Adrenal gland (tissue), 9 donors: ENCODE measurements at regions not wholly inside any gene's neighbourhood (a gene's known extent, or its start where the extent isn't known, plus 50 kb on each side); places are given as distances from the start of the nearest gene placed in this dataset.
A peak's percentile ranks its signal among the peaks of the same experiment; 100 is the strongest.

ENCODE experiments used
- DNase-seq, 7 donors: peaks; one replicate each; pipeline ENCODE4 v3.0.0-alpha.2; 2019 to 2020
- H3K27ac ChIP-seq, 5 donors: fragments of 200-600 bp; sonication (generic) in 4 of 5; 1 replicate in 3 of 5; 2 replicates in 2 of 5; pipeline versions ENCODE4 v1.5.1 to v1.8.0; 2016 to 2020; ENCODE audit warnings: mild to moderate bottlenecking in 1 of 5
- H3K27me3 ChIP-seq: fragments of 200-600 bp; 2 replicates; pipeline ENCODE4 v1.8.0; 2021
- H3K36me3 ChIP-seq, 2 donors: fragments of 200-600 bp; replicated peaks in 1 of 2; 1 replicate in 1 of 2; 2 replicates in 1 of 2; pipeline versions ENCODE4 v1.5.1 to v1.8.0; 2018 to 2022
- H3K4me1 ChIP-seq, 2 donors: fragments of 200-600 bp; replicated peaks in 1 of 2; 1 replicate in 1 of 2; 2 replicates in 1 of 2; pipeline versions ENCODE4 v1.5.1 to v1.8.0; 2018 to 2021
- H3K4me3 ChIP-seq, 4 donors: fragments of 200-600 bp; sonication (generic) in 3 of 4; one replicate each; pipeline ENCODE4 v1.5.1; 2016 to 2018
- H3K9me3 ChIP-seq, 3 donors: fragments of 200-600 bp; sonication (generic) in 1 of 3; replicated peaks in 1 of 3; 1 replicate in 2 of 3; 2 replicates in 1 of 3; pipeline versions ENCODE4 v1.5.1 to v1.8.0; 2016 to 2021
- POLR2A ChIP-seq, 2 donors: fragments of 450-650 bp; IDR thresholded peaks; one replicate each; pipeline ENCODE4 v1.6.1; 2017; ENCODE audit warnings: antibody characterized with exemption in 2 of 2, mild to moderate bottlenecking in 2 of 2, moderate library complexity in 1 of 2
- WGBS, 4 donors: extraction: QIAGEN DNeasy Blood & Tissue Kit in 2 of 4; methylation state at CpG; one replicate each; pipeline versions ENCODE4 v1.1.5 to v1.1.7; 2013 to 2017; 5-methylcytosine and 5-hydroxymethylcytosine counted together
- intact Hi-C, 2 donors: fragments of 100-400 bp; cut with DNase I; formaldehyde crosslinking; loops; one replicate each; pipeline versions ENCODE4 v1.14.1 to v1.15.0; 2022 to 2023
- TF ChIP-seq, protein P1 (sequence below), 6 experiments: fragments of 450-650 bp in 4 of 6; fragments of 200-600 bp in 2 of 6; sonication (generic) in 1 of 6; IDR thresholded peaks; 1 replicate in 5 of 6; 2 replicates in 1 of 6; pipeline versions ENCODE4 v1.5.1 to v1.8.0; 2016 to 2021; ENCODE audit warnings: antibody characterized with exemption in 6 of 6, mild to moderate bottlenecking in 2 of 6, moderate library complexity in 1 of 6
- donor health status: healthy with polysubstance abuse.
- donor health status: Bipolar disorder and iron deficiency.
- donor health status: DM: yes; HTN: yes; CAD: no.
- donor health status: DM: no; HTN: no; CAD: no.
- donor health status: DM: no; HTN: no; CAD: no.

DNA sequence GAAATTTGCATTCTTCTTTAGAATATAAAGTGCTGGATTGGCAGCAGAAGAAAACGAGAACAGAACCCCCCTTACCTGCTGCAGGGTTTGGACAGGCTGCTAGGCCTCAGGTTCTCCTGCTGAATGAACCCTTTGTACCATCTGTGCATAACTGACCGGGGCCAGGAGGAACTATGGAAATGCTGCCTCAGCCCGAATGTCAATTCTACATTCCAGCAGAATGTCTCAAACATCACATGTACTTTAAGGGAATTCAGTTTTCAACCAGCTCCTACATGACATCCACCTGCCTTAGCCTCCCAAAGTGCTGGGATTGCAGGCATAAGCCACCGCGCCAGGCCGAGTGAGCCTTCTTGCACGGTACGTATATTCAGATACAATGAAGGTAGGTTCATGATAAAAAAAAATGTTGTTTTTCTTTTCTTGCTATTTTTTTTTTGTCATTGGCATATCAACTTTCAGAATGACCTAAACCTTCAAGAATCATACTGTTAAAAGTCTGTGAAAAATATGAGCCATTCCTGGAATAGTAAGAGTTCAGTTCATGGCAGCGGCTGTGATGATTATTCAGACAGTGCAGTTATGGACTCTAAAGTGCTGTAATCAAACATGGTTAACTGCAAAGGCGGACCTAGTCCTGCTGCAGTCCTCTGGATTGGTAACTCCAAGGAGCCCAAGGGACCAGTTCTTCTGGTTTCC, 84.4 kb upstream of the TNS3 start:
- H3K9me3 ChIP-seq: no peaks in the 10 kb centered on the region
- TF ChIP-seq, protein P1, sequence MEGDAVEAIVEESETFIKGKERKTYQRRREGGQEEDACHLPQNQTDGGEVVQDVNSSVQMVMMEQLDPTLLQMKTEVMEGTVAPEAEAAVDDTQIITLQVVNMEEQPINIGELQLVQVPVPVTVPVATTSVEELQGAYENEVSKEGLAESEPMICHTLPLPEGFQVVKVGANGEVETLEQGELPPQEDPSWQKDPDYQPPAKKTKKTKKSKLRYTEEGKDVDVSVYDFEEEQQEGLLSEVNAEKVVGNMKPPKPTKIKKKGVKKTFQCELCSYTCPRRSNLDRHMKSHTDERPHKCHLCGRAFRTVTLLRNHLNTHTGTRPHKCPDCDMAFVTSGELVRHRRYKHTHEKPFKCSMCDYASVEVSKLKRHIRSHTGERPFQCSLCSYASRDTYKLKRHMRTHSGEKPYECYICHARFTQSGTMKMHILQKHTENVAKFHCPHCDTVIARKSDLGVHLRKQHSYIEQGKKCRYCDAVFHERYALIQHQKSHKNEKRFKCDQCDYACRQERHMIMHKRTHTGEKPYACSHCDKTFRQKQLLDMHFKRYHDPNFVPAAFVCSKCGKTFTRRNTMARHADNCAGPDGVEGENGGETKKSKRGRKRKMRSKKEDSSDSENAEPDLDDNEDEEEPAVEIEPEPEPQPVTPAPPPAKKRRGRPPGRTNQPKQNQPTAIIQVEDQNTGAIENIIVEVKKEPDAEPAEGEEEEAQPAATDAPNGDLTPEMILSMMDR (IDR thresholded peaks at IDR 0.05): no peak
- TF ChIP-seq POLR2A (IDR thresholded peaks at IDR 0.05): no peak
- intact Hi-C loops: no loop called here
- peaks cover 3 to 13% of the 10 kb centered on the region in 2 donors for H3K4me1 ChIP-seq
- WGBS, 4 donors: 86 to 94% (median 90%) methylated on average over 10 of the region's 10 CpGs
- no peaks in the 10 kb centered on the region for H3K36me3 ChIP-seq
- no peaks in the 10 kb centered on the region for H3K27me3 ChIP-seq
- peak in 1 of 7 donors; percentile 13 for DNase-seq
- H3K27ac ChIP-seq: no peak overlapping the region
- no peak overlapping the region for H3K4me3 ChIP-seq

DNA sequence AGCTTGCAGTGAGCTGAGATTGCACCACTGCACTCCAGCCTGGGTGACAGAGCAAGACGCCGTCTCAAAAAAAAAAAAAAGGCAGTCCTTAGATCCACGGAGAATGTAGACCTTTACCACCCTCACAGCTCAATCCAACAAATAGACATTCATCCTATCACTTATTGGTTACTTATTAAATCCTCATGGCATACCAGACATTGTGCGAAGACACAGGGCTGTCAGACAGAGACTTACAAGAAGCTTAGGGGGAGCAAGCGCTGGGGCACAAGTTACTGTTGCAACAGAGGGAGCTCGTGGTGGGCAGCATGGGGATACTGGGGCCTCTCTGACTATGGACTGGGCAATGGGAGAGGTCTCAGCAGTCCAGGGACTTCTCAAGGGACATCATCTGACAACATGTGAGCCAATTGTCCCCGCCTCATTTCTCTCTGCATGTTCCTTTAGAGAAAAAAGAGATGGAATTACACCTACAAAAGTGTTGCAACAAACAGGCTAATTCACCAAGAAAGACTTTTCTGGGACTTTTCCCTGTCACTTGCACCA, 82.8 kb upstream of the TNS3 start:
- no peak overlapping the region for H3K27ac ChIP-seq
- H3K4me1 ChIP-seq: peaks cover 2 to 9% of the 10 kb centered on the region in 2 donors
- no peaks in the 10 kb centered on the region for H3K9me3 ChIP-seq
- no peaks in the 10 kb centered on the region for H3K36me3 ChIP-seq
- H3K27me3 ChIP-seq: no peaks in the 10 kb centered on the region
- TF ChIP-seq, protein P1 (IDR thresholded peaks at IDR 0.05): no peak
- no peak for TF ChIP-seq POLR2A (IDR thresholded peaks at IDR 0.05)
- H3K4me3 ChIP-seq: no peak overlapping the region
- WGBS, 4 donors: 82 to 93% (median 89%) methylated on average over 7 of the region's 7 CpGs
- DNase-seq: no peak
- intact Hi-C loops: no loop called here

DNA sequence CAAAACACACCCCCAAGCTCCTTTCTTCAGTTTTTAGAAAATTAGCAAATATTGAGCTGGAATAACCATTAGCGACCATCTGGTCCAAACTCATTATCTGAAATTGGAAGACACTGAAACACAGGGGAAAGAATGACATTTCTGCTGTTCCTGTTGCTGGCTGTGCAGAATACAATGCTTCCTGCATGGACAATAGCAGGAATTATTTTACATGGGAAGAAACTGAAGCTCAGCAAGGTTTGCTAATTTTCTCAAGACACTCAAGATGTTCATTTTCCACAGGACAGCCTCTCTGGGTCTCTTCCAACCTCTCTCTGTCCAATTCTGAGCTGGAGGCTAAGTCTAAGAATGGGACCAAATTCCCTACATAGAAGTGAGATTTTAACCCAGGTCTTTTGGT, 81.9 kb upstream of the TNS3 start:
- no peak overlapping the region for H3K4me3 ChIP-seq
- TF ChIP-seq, protein P1 (IDR thresholded peaks at IDR 0.05): no peak
- no peak for TF ChIP-seq POLR2A (IDR thresholded peaks at IDR 0.05)
- no peak for DNase-seq

DNA sequence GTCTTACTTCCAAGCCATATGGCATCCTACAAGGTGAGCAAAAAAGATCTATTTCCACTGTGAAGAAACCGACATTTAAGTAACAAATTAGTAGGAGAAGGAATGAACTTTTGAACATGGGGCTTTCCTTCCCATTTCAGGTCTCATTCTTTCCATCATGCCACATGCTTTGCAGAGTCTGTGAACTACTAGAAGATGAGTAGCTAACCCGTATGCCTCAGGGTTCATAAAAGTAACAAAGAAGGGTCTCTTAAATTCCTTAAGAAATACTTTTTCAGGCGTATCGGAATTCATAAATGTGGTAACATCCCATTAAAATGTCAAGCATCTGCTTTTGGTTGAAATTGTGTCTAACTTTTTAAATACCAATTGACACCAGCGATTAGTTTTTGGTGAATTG, 81.3 kb upstream of the TNS3 start:
- no peak overlapping the region for H3K27ac ChIP-seq
- no peaks in the 10 kb centered on the region for H3K36me3 ChIP-seq
- no peaks in the 10 kb centered on the region for H3K9me3 ChIP-seq
- no peak overlapping the region for H3K4me3 ChIP-seq
- no peaks in the 10 kb centered on the region for H3K27me3 ChIP-seq
- no peaks in the 10 kb centered on the region for H3K4me1 ChIP-seq
- 91 to 95% (median 94%) methylated on average over 5 of the region's 5 CpGs for WGBS, 4 donors
- intact Hi-C loops: no loop called here
- DNase-seq: no peak
- no peak for TF ChIP-seq POLR2A (IDR thresholded peaks at IDR 0.05)
- TF ChIP-seq, protein P1 (IDR thresholded peaks at IDR 0.05): no peak

More for the DNA sequence above, 81.9 kb upstream of the TNS3 start:
- Histone ChIP-seq H3K9me3 (no peaks in the 10 kb centered on the region), H3K4me1 (no peaks in the 10 kb centered on the region), H3K36me3 (no peaks in the 10 kb centered on the region), H3K27me3 (no peaks in the 10 kb centered on the region), H3K27ac (no peak overlapping the region)
- intact Hi-C loops: no loop called here
- 80 to 93% (median 84%) methylated on average over 1 of the region's 1 CpG for WGBS, 4 donors
